Kidney epithelial cell (primary cell): ENCODE measurements at regions not wholly inside any gene's neighbourhood (a gene's known extent, or its start where the extent isn't known, plus 50 kb on each side); places are given as distances from the start of the nearest gene placed in this dataset.

Source experiments
- DNase-seq: peaks from one replicate; pipeline ENCODE4 v3.0.0-alpha.2; 2010; ENCODE audit warnings: low read depth
- H3K27me3 ChIP-seq: 2 replicates; pipeline ENCODE4 v1.6.0; 2011; ENCODE audit warnings: low read length; ENCODE audit not compliant: control insufficient read depth, insufficient read depth
- H3K36me3 ChIP-seq: 2 replicates; pipeline ENCODE4 v1.5.1; 2011; ENCODE audit warnings: low read length; ENCODE audit not compliant: control insufficient read depth, insufficient read depth
- H3K4me3 ChIP-seq: 2 replicates; pipeline ENCODE4 v1.5.1; 2011; ENCODE audit warnings: low read depth, mild to moderate bottlenecking, control low read depth, low read length
- TF ChIP-seq, protein P1 (sequence below): IDR thresholded peaks from 2 replicates; pipeline ENCODE4 v1.5.1; 2011; ENCODE audit warnings: mild to moderate bottlenecking, moderate library complexity, low read length, control low read depth, inconsistent platforms; ENCODE audit not compliant: insufficient read depth, poor library complexity, severe bottlenecking

DNA sequence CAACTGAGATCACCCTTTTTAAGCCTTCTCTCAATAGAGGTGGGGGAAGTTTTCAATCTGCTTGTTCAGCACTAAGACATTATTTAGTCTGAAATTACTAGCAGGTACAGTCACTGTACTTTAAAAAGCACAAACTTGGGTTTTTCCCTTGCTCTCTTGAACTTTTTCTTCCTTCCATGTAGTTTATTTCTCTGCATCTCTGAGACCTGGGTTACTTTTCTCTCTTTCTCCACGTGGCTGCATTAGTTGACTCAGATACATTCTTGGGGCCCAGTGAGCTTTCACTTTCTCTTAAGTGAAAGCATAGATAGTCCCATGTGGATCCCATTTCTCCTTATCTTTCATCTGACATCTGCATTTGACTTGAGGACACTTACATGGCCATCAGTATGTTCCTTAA is 433.9 kb upstream of the MAP3K7 start:
- Histone ChIP-seq H3K36me3 (no peaks in the 10 kb centered on the region), H3K4me3 (no peak overlapping the region), H3K27me3 (no peaks in the 10 kb centered on the region)
- DNase-seq: no peak
- TF ChIP-seq, protein P1, sequence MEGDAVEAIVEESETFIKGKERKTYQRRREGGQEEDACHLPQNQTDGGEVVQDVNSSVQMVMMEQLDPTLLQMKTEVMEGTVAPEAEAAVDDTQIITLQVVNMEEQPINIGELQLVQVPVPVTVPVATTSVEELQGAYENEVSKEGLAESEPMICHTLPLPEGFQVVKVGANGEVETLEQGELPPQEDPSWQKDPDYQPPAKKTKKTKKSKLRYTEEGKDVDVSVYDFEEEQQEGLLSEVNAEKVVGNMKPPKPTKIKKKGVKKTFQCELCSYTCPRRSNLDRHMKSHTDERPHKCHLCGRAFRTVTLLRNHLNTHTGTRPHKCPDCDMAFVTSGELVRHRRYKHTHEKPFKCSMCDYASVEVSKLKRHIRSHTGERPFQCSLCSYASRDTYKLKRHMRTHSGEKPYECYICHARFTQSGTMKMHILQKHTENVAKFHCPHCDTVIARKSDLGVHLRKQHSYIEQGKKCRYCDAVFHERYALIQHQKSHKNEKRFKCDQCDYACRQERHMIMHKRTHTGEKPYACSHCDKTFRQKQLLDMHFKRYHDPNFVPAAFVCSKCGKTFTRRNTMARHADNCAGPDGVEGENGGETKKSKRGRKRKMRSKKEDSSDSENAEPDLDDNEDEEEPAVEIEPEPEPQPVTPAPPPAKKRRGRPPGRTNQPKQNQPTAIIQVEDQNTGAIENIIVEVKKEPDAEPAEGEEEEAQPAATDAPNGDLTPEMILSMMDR: no peak

- TF ChIP-seq, protein P1: no peak
- Histone ChIP-seq H3K27me3 (no peaks in the 10 kb centered on the region), H3K4me3 (no peak overlapping the region), H3K36me3 (no peaks in the 10 kb centered on the region)
- DNase-seq: no peak
Measured at GRCh38 chr6:91018586-91018985, 431.7 kb upstream of the MAP3K7 start.

- no peak for DNase-seq
- TF ChIP-seq, protein P1: no peak
- Histone ChIP-seq H3K36me3 (no peaks in the 10 kb centered on the region), H3K27me3 (no peaks in the 10 kb centered on the region), H3K4me3 (no peak overlapping the region)
Measured at GRCh38 chr6:91013511-91013910, 426.6 kb upstream of the MAP3K7 start.

GRCh38 chr6:90997076-90997475 is 410.2 kb upstream of the MAP3K7 start:
- Histone ChIP-seq H3K4me3 (no peak overlapping the region), H3K36me3 (no peaks in the 10 kb centered on the region), H3K27me3 (no peaks in the 10 kb centered on the region)
- TF ChIP-seq, protein P1: no peak
- no peak for DNase-seq

DNA sequence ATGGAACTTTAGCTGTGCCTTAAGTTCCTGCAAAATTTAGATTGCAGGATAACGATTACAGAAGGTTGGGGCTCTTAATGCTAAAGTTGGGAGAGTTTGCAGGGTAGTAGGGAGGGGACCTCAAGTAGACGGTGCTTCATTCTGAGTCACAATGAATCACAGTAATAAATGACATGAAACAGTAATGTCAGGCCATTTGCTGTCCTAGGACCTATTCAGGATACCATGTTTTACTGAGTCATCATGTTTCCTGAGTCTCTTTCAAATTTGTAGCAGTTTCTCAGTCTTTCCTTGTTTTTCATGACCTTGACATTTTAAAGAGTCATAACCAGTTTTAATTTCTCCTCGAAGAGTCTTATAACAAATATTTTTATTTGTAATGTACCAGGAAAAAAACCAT is 406.9 kb upstream of the MAP3K7 start:
- DNase-seq: peak; percentile 35
- TF ChIP-seq, protein P1: no peak
- no peaks in the 10 kb centered on the region for H3K36me3 ChIP-seq
- no peak overlapping the region for H3K4me3 ChIP-seq
- no peaks in the 10 kb centered on the region for H3K27me3 ChIP-seq

DNA sequence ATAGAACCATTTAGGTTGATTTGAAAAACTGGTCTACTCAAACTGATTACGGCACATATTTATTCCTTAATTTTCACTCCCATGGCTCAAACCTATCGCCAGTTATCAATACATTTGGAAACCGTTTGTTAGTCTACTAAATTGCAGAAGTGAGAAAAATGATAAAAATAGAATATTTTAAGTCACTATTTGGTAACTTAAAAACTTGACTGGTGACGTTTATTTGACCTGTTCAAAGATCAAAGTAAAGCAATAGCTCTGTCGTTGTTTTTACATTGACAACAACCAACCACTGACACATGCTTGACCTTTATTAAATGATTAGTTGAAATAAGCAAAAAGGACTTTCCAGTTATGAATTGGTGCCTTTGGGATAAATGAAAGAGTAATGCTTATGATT is 402.9 kb upstream of the MAP3K7 start:
- DNase-seq: no peak
- H3K36me3 ChIP-seq: no peaks in the 10 kb centered on the region
- no peak overlapping the region for H3K4me3 ChIP-seq
- H3K27me3 ChIP-seq: no peaks in the 10 kb centered on the region
- TF ChIP-seq, protein P1: no peak
